Liver (tissue), 8 donors: ENCODE measurements at regions not wholly inside any gene's neighbourhood (a gene's known extent, or its start where the extent isn't known, plus 50 kb on each side); places are given as distances from the start of the nearest gene placed in this dataset.

ENCODE experiments used
- DNase-seq: peaks from one replicate; pipeline ENCODE4 v3.0.0-alpha.2; 2017; ENCODE audit warnings: low spot score
- H3K27ac ChIP-seq, 2 donors: one replicate each; pipeline ENCODE4 v1.7.0; 2013; ENCODE audit warnings: inconsistent platforms in 2 of 2, low read length in 2 of 2, control low read depth in 1 of 2, low read depth in 1 of 2, mild to moderate bottlenecking in 1 of 2
- H3K27me3 ChIP-seq, 4 donors: one replicate each; pipeline versions ENCODE4 v1.6.1 to v1.7.0; 2013; ENCODE audit warnings: low read length in 3 of 4, inconsistent platforms in 1 of 4, mild to moderate bottlenecking in 1 of 4, moderate library complexity in 1 of 4; ENCODE audit not compliant: control insufficient read depth in 4 of 4, insufficient read depth in 4 of 4
- H3K36me3 ChIP-seq, 4 donors: one replicate each; pipeline versions ENCODE4 v1.6.1 to v1.7.0; 2013; ENCODE audit warnings: low read length in 3 of 4, mild to moderate bottlenecking in 3 of 4, low read depth in 1 of 4, moderate library complexity in 1 of 4; ENCODE audit not compliant: control insufficient read depth in 4 of 4, insufficient read depth in 3 of 4
- H3K4me1 ChIP-seq, 4 donors: one replicate each; pipeline versions ENCODE4 v1.6.1 to v1.7.0; 2013; ENCODE audit warnings: low read length in 3 of 4, mild to moderate bottlenecking in 3 of 4, moderate library complexity in 1 of 4; ENCODE audit not compliant: control insufficient read depth in 4 of 4, insufficient read depth in 4 of 4
- H3K4me3 ChIP-seq, 3 donors: one replicate each; pipeline versions ENCODE4 v1.6.1 to v1.7.0; 2013; ENCODE audit warnings: low read length in 3 of 3, control low read depth in 1 of 3, low read depth in 1 of 3, mild to moderate bottlenecking in 1 of 3
- H3K9ac ChIP-seq, 2 donors: one replicate each; pipeline ENCODE4 v1.7.0; 2013; ENCODE audit warnings: low read length in 2 of 2, mild to moderate bottlenecking in 2 of 2, moderate library complexity in 2 of 2, control low read depth in 1 of 2, low read depth in 1 of 2
- H3K9me3 ChIP-seq, 4 donors: one replicate each; pipeline versions ENCODE4 v1.6.1 to v1.7.0; 2013; ENCODE audit warnings: low read length in 3 of 4; ENCODE audit not compliant: control insufficient read depth in 4 of 4
- CTCF ChIP-seq: fragments of 150-350 bp; IDR thresholded peaks from 2 replicates; pipeline ENCODE4 v1.5.1; 2017; ENCODE audit warnings: improper control_type of control experiment, low read depth, low read length; ENCODE audit not compliant: missing input control
- EGR1 ChIP-seq, 2 donors: IDR thresholded peaks; 2 replicates each; pipeline ENCODE4 v1.6.1; 2016 to 2018; ENCODE audit warnings: antibody characterized with exemption in 2 of 2, low read depth in 2 of 2
- FOXA1 ChIP-seq: IDR thresholded peaks from 2 replicates; pipeline ENCODE4 v1.6.1; 2016; ENCODE audit warnings: antibody characterized with exemption
- GABPA ChIP-seq, 2 donors: IDR thresholded peaks in 1 of 2; conservative IDR thresholded peaks in 1 of 2; 2 replicates each; pipeline ENCODE4 v1.6.1; 2016; ENCODE audit warnings: antibody characterized with exemption in 2 of 2, mild to moderate bottlenecking in 1 of 2, moderate library complexity in 1 of 2
- HNF4A ChIP-seq, 2 donors: conservative IDR thresholded peaks; 2 replicates each; pipeline ENCODE4 v1.6.1; 2016; ENCODE audit warnings: antibody characterized with exemption in 2 of 2, mild to moderate bottlenecking in 2 of 2
- HNF4G ChIP-seq: IDR thresholded peaks from 2 replicates; pipeline ENCODE4 v1.6.1; 2016; ENCODE audit warnings: antibody characterized with exemption
- JUND ChIP-seq, 2 donors: IDR thresholded peaks; 2 replicates each; pipeline ENCODE4 v1.6.1; 2016; ENCODE audit warnings: antibody characterized with exemption in 2 of 2
- MAX ChIP-seq: IDR thresholded peaks from 2 replicates; pipeline ENCODE4 v1.6.1; 2016; ENCODE audit warnings: antibody characterized with exemption
- NR2F2 ChIP-seq: IDR thresholded peaks from 2 replicates; pipeline ENCODE4 v1.6.1; 2016; ENCODE audit warnings: antibody characterized with exemption
- RAD21 ChIP-seq, 2 donors: IDR thresholded peaks; 2 replicates each; pipeline ENCODE4 v1.6.1; 2016; ENCODE audit warnings: antibody characterized with exemption in 2 of 2, mild to moderate bottlenecking in 2 of 2
- REST ChIP-seq: IDR thresholded peaks from 2 replicates; pipeline ENCODE4 v1.6.1; 2016; ENCODE audit warnings: antibody characterized with exemption, mild to moderate bottlenecking
- RXRA ChIP-seq, 2 donors: IDR thresholded peaks; 2 replicates each; pipeline ENCODE4 v1.6.1; 2017 to 2018; ENCODE audit warnings: antibody characterized with exemption in 2 of 2, mild to moderate bottlenecking in 1 of 2
- SP1 ChIP-seq: IDR thresholded peaks from 2 replicates; pipeline ENCODE4 v1.6.1; 2018; ENCODE audit warnings: antibody characterized with exemption, mild to moderate bottlenecking
- TAF1 ChIP-seq: conservative IDR thresholded peaks from 2 replicates; pipeline ENCODE4 v1.6.1; 2016; ENCODE audit warnings: antibody characterized with exemption, mild to moderate bottlenecking
- YY1 ChIP-seq: IDR thresholded peaks from 2 replicates; pipeline ENCODE4 v1.6.1; 2016; ENCODE audit warnings: antibody characterized with exemption, mild to moderate bottlenecking
- ZBTB33 ChIP-seq: IDR thresholded peaks from 2 replicates; pipeline ENCODE4 v1.6.1; 2016; ENCODE audit warnings: antibody characterized with exemption
- WGBS: extraction: QIAGEN DNeasy Blood & Tissue Kit; methylation state at CpG from one replicate; pipeline ENCODE4 v1.1.7; 2013; 5-methylcytosine and 5-hydroxymethylcytosine counted together
- donor health status: healthy.
- donor health status: healthy.
- donor health status: healthy.
- donor health status: healthy.
- donor health status: healthy.

GRCh38 chr1:199678771-199679170, 348.7 kb upstream of the NR5A2 start:
- no peaks in the 10 kb centered on the region for H3K9me3 ChIP-seq
- H3K36me3 ChIP-seq = no peaks in the 10 kb centered on the region
- no peak for TF ChIP-seq FOXA1
- no peak for TF ChIP-seq ZBTB33
- TF ChIP-seq JUND (IDR thresholded peaks at IDR 0.05) = no peak
- no peak for TF ChIP-seq TAF1
- TF ChIP-seq GABPA (IDR thresholded peaks at IDR 0.05 in 1 of 2, conservative IDR thresholded peaks at IDR 0.05 in 1 of 2) = no peak
- no peak for TF ChIP-seq REST
- no peak for TF ChIP-seq RAD21 (IDR thresholded peaks at IDR 0.05)
- no peak for TF ChIP-seq HNF4G
- TF ChIP-seq EGR1 (IDR thresholded peaks at IDR 0.05; ENCODE audit: low read depth in 2 of 2) = no peak
- TF ChIP-seq NR2F2 = no peak
- no peak for TF ChIP-seq HNF4A (conservative IDR thresholded peaks at IDR 0.05)
- TF ChIP-seq RXRA (IDR thresholded peaks at IDR 0.05) = no peak
- no peak for TF ChIP-seq MAX
- TF ChIP-seq SP1 = no peak
- H3K4me1 ChIP-seq = no peaks in the 10 kb centered on the region
- no peak overlapping the region for H3K4me3 ChIP-seq
- WGBS = 39% methylated on average over 1 of the region's 1 CpG
- no peak for DNase-seq
- H3K27ac ChIP-seq = no peak overlapping the region
- no peaks in the 10 kb centered on the region for H3K27me3 ChIP-seq
- no peak overlapping the region for H3K9ac ChIP-seq

- TF ChIP-seq ZBTB33 (no peak), MAX (no peak), SP1 (no peak), YY1 (no peak), NR2F2 (no peak), CTCF (no peak), EGR1 (IDR thresholded peaks at IDR 0.05; ENCODE audit: low read depth in 2 of 2) (no peak)
- Histone ChIP-seq H3K9me3 (no peaks in the 10 kb centered on the region), H3K27me3 (no peaks in the 10 kb centered on the region), H3K27ac (no peak overlapping the region), H3K4me3 (no peak overlapping the region), H3K36me3 (no peaks in the 10 kb centered on the region), H3K4me1 (no peaks in the 10 kb centered on the region), H3K9ac (no peak overlapping the region)
- DNase-seq = no peak
These were observed 345.4 kb upstream of the NR5A2 start for GRCh38 chr1:199682081-199682480.
